Activated naive CD4-positive, alpha-beta T cell treated with anti-CD3 and anti-CD28 coated beads, Interleukin-2, amount 50 U/mL, for 16 hours (primary cell): ENCODE measurements at regions not wholly inside any gene's neighbourhood (a gene's known extent, or its start where the extent isn't known, plus 50 kb on each side); places are given as distances from the start of the nearest gene placed in this dataset.

Experiments
- DNase-seq: peaks from one replicate; pipeline ENCODE4 v3.0.0-alpha.2; 2020

- DNase-seq = no peak
Measured at GRCh38 chr5:159422910-159423309, 92.6 kb upstream of the IL12B start.

- DNase-seq = no peak
Measured at GRCh38 chr5:159424123-159424522, 93.8 kb upstream of the IL12B start.

- no peak for DNase-seq
Measured at GRCh38 chr5:159426694-159427093, 96.4 kb upstream of the IL12B start.

- no peak for DNase-seq
Measured at GRCh38 chr5:159427180-159428012, 97.1 kb upstream of the IL12B start.

GRCh38 chr5:159430361-159431012 is 100.2 kb upstream of the IL12B start:
- no peak for DNase-seq

- no peak for DNase-seq
Measured at GRCh38 chr5:159435855-159436254, 105.6 kb upstream of the IL12B start.

GRCh38 chr5:159438092-159438491 is 107.8 kb upstream of the IL12B start:
- DNase-seq = no peak

GRCh38 chr5:159439002-159439401 is 108.7 kb upstream of the IL12B start:
- DNase-seq = no peak

GRCh38 chr5:159440235-159440634 is 109.9 kb upstream of the IL12B start:
- no peak for DNase-seq

GRCh38 chr5:159440968-159441367 is 110.7 kb upstream of the IL12B start:
- DNase-seq = no peak

- no peak for DNase-seq
Measured at GRCh38 chr5:159441441-159441840, 111.2 kb upstream of the IL12B start.

GRCh38 chr5:159442206-159442850 is 112.0 kb upstream of the IL12B start:
- DNase-seq = no peak

GRCh38 chr5:159444441-159445082 is 114.3 kb upstream of the IL12B start:
- DNase-seq = no peak

- no peak for DNase-seq
Measured at GRCh38 chr5:159447116-159447515, 116.8 kb upstream of the IL12B start.

- DNase-seq = no peak
Measured at GRCh38 chr5:159448841-159449407, 118.6 kb upstream of the IL12B start.

- DNase-seq = no peak
Measured at GRCh38 chr5:159449925-159450324, 119.6 kb upstream of the IL12B start.

- DNase-seq = no peak
Measured at GRCh38 chr5:159450417-159450816, 120.1 kb upstream of the IL12B start.

GRCh38 chr5:159451197-159452052 is 121.1 kb upstream of the IL12B start:
- DNase-seq = no peak

GRCh38 chr5:159452480-159453167 is 122.3 kb upstream of the IL12B start:
- no peak for DNase-seq

GRCh38 chr5:159453209-159453608 is 122.9 kb upstream of the IL12B start:
- no peak for DNase-seq

GRCh38 chr5:159456261-159456660 is 126.0 kb upstream of the IL12B start:
- DNase-seq = no peak
